SK-N-SH treated with all-trans-retinoic acid at 6 μM for 48 hours (cell line): ENCODE measurements at regions not wholly inside any gene's neighbourhood (a gene's known extent, or its start where the extent isn't known, plus 50 kb on each side); places are given as distances from the start of the nearest gene placed in this dataset.

Experiments
- SNAI2 ChIP-seq: fragments of 250-450 bp; sonication (Bioruptor Pico); IDR thresholded peaks from 2 replicates; pipeline ENCODE4 v1.5.0; 2020; ENCODE audit warnings: mild to moderate bottlenecking, moderate library complexity
- TSHZ2 ChIP-seq: fragments of 250-450 bp; sonication (Bioruptor Pico); IDR thresholded peaks from 2 replicates; pipeline ENCODE4 v1.5.0; 2020; ENCODE audit warnings: mild to moderate bottlenecking, moderate library complexity
- ZFP3 ChIP-seq: fragments of 250-450 bp; sonication (Bioruptor Pico); IDR thresholded peaks from 2 replicates; pipeline ENCODE4 v1.5.0; 2020; ENCODE audit warnings: mild to moderate bottlenecking, moderate library complexity
- ZNF565 ChIP-seq: fragments of 450-650 bp; formaldehyde crosslinking; conservative IDR thresholded peaks from 2 replicates; pipeline ENCODE4 v1.5.0; 2020; ENCODE audit warnings: low read depth, mild to moderate bottlenecking, moderate library complexity
- TF ChIP-seq, protein P1 (sequence below): fragments of 250-450 bp; sonication (Bioruptor Pico); IDR thresholded peaks from 2 replicates; pipeline ENCODE4 v1.8.0; 2020; ENCODE audit warnings: mild to moderate bottlenecking, moderate library complexity, borderline replicate concordance
- TF ChIP-seq, protein P2 (sequence below): fragments of 250-450 bp; sonication (Bioruptor Pico); IDR thresholded peaks from 2 replicates; pipeline ENCODE4 v1.5.1; 2020; ENCODE audit warnings: low read depth, mild to moderate bottlenecking, moderate library complexity

DNA sequence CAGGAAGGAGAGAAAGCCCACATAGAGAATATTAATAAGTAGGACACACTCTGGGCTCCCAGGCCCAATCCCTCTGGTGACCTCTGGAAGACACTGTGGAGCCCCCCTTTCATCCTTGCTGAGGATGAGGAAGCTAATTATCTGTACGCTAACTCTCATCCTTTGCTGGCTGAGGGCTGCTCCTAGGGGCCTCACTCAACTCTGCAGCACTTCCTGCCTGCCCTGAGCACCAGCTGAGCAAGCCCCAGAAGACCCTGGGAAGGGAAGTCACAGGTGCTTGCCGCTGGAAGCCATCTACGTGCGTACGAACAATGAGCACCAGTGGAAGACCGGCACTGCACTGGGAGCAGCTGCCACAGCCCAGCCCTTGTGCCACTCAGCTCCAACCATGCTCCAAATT, 145.8 kb upstream of the CDH5 start:
- TF ChIP-seq SNAI2 (CRISPR knock-in tag) (no peak), ZFP3 (no peak), TSHZ2 (CRISPR knock-in tag) (no peak), ZNF565 (CRISPR knock-in tag) (no peak)
- TF ChIP-seq, protein P1, sequence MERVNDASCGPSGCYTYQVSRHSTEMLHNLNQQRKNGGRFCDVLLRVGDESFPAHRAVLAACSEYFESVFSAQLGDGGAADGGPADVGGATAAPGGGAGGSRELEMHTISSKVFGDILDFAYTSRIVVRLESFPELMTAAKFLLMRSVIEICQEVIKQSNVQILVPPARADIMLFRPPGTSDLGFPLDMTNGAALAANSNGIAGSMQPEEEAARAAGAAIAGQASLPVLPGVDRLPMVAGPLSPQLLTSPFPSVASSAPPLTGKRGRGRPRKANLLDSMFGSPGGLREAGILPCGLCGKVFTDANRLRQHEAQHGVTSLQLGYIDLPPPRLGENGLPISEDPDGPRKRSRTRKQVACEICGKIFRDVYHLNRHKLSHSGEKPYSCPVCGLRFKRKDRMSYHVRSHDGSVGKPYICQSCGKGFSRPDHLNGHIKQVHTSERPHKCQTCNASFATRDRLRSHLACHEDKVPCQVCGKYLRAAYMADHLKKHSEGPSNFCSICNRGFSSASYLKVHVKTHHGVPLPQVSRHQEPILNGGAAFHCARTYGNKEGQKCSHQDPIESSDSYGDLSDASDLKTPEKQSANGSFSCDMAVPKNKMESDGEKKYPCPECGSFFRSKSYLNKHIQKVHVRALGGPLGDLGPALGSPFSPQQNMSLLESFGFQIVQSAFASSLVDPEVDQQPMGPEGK (CRISPR knock-in tag) = no peak
- TF ChIP-seq, protein P2, sequence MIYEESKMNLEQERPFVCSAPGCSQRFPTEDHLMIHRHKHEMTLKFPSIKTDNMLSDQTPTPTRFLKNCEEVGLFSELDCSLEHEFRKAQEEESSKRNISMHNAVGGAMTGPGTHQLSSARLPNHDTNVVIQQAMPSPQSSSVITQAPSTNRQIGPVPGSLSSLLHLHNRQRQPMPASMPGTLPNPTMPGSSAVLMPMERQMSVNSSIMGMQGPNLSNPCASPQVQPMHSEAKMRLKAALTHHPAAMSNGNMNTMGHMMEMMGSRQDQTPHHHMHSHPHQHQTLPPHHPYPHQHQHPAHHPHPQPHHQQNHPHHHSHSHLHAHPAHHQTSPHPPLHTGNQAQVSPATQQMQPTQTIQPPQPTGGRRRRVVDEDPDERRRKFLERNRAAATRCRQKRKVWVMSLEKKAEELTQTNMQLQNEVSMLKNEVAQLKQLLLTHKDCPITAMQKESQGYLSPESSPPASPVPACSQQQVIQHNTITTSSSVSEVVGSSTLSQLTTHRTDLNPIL (CRISPR knock-in tag) = no peak
